SH-SY5Y (cell line): ENCODE measurements at regions not wholly inside any gene's neighbourhood (a gene's known extent, or its start where the extent isn't known, plus 50 kb on each side); places are given as distances from the start of the nearest gene placed in this dataset.

Experiments
- GATA2 ChIP-seq: IDR thresholded peaks from 2 replicates; pipeline ENCODE4 v1.6.1; 2011; ENCODE audit warnings: mild to moderate bottlenecking, low read depth, low read length
- GATA3 ChIP-seq: IDR thresholded peaks from 2 replicates; pipeline ENCODE4 v1.6.1; 2011; ENCODE audit warnings: low read depth, mild to moderate bottlenecking, low read length, moderate library complexity

GRCh38 chr15:62666046-62666445, 376.5 kb upstream of the TPM1 start:
- no peak for TF ChIP-seq GATA3
- TF ChIP-seq GATA2, result no peak
